GM23338 (cell line): ENCODE measurements at regions not wholly inside any gene's neighbourhood (a gene's known extent, or its start where the extent isn't known, plus 50 kb on each side); places are given as distances from the start of the nearest gene placed in this dataset.

Source experiments
- ATAC-seq: fragments of 200-7000 bp; cut with Tn5 transposase; 3 replicates; pipeline ENCODE4 v1.9.1; 2020
- DNase-seq: peaks from one replicate; pipeline ENCODE4 v3.0.0-alpha.2; 2015; ENCODE audit warnings: low spot score
- H2AFZ ChIP-seq: fragments of 200-600 bp; sonication (generic); 2 replicates; pipeline ENCODE4 v1.8.0; 2016; ENCODE audit warnings: antibody characterized with exemption, mild to moderate bottlenecking, moderate library complexity
- H3F3A ChIP-seq: fragments of 200-600 bp; sonication (generic); replicated peaks from 2 replicates; pipeline ENCODE4 v1.8.0; 2017; ENCODE audit warnings: antibody characterized with exemption, mixed run types, low read depth
- H3K27ac ChIP-seq: fragments of 200-600 bp; sonication (generic); 2 replicates; pipeline ENCODE4 v1.6.1; 2016; ENCODE audit warnings: low read depth
- H3K27me3 ChIP-seq: fragments of 200-600 bp; sonication (generic); 2 replicates; pipeline ENCODE4 v1.8.0; 2016; ENCODE audit warnings: mild to moderate bottlenecking, mixed run types, moderate library complexity; ENCODE audit not compliant: insufficient read depth
- H3K36me3 ChIP-seq: fragments of 200-600 bp; sonication (generic); 2 replicates; pipeline ENCODE4 v1.8.0; 2016; ENCODE audit warnings: mild to moderate bottlenecking; ENCODE audit not compliant: insufficient read depth
- H3K4me1 ChIP-seq: fragments of 200-600 bp; sonication (generic); 2 replicates; pipeline ENCODE4 v1.8.0; 2016; ENCODE audit warnings: mild to moderate bottlenecking, moderate library complexity; ENCODE audit not compliant: insufficient read depth
- H3K4me2 ChIP-seq: fragments of 200-600 bp; sonication (generic); 2 replicates; pipeline ENCODE4 v1.7.1; 2017; ENCODE audit warnings: mixed run types
- H3K4me3 ChIP-seq: fragments of 200-600 bp; sonication (generic); 2 replicates; pipeline ENCODE4 v1.6.1; 2016; ENCODE audit warnings: mixed run types
- H3K79me2 ChIP-seq: fragments of 200-600 bp; sonication (generic); replicated peaks from 2 replicates; pipeline ENCODE4 v1.8.0; 2017; ENCODE audit warnings: mild to moderate bottlenecking; ENCODE audit not compliant: insufficient read depth
- H3K9me2 ChIP-seq: fragments of 200-600 bp; sonication (generic); 2 replicates; pipeline ENCODE4 v1.8.0; 2017; ENCODE audit not compliant: insufficient read depth
- H4K20me1 ChIP-seq: fragments of 200-600 bp; sonication (generic); replicated peaks from 2 replicates; pipeline ENCODE4 v1.8.0; 2017; ENCODE audit warnings: mild to moderate bottlenecking; ENCODE audit not compliant: insufficient read depth
- H3K27ac Mint-ChIP-seq: 2 replicates; pipeline ENCODE4 v1.8.0; 2020; ENCODE audit warnings: inconsistent platforms, mild to moderate bottlenecking, moderate library complexity, mixed read lengths
- H3K27me3 Mint-ChIP-seq: 3 replicates; pipeline ENCODE4 v1.8.0; 2022; ENCODE audit warnings: low read depth, mild to moderate bottlenecking, moderate library complexity, mixed read lengths, inconsistent platforms; ENCODE audit not compliant: insufficient read depth, poor library complexity
- H3K36me3 Mint-ChIP-seq: 3 replicates; pipeline ENCODE4 v1.8.0; 2021; ENCODE audit warnings: low read depth, mild to moderate bottlenecking, inconsistent platforms, moderate library complexity, mixed read lengths
- H3K4me1 Mint-ChIP-seq: 3 replicates; pipeline ENCODE4 v1.8.0; 2020; ENCODE audit warnings: mild to moderate bottlenecking, inconsistent platforms, mixed read lengths
- H3K4me3 Mint-ChIP-seq: 3 replicates; pipeline ENCODE4 v1.8.0; 2021; ENCODE audit warnings: moderate library complexity, mild to moderate bottlenecking, inconsistent platforms, mixed read lengths
- H3K9me3 Mint-ChIP-seq: 3 replicates; pipeline ENCODE4 v1.8.0; 2020; ENCODE audit warnings: moderate library complexity, mild to moderate bottlenecking, inconsistent platforms, mixed read lengths
- CREB1 ChIP-seq: fragments of 250-450 bp; sonication (Bioruptor Pico); IDR thresholded peaks from 2 replicates; pipeline ENCODE4 v1.5.0; 2020; ENCODE audit warnings: low read depth, mild to moderate bottlenecking, moderate library complexity
- EZH2 ChIP-seq: fragments of 200-600 bp; sonication (generic); IDR thresholded peaks from one replicate; pipeline ENCODE4 v1.8.0; 2017; ENCODE audit warnings: antibody characterized with exemption, mild to moderate bottlenecking, low read depth; ENCODE audit not compliant: unreplicated experiment
- ZNF462 ChIP-seq: fragments of 250-450 bp; sonication (Bioruptor Pico); IDR thresholded peaks from 2 replicates; pipeline ENCODE4 v1.5.0; 2020; ENCODE audit warnings: mild to moderate bottlenecking, moderate library complexity
- TF ChIP-seq, protein P1 (sequence below), 2 experiments: fragments of 200-600 bp in 1 of 2; sonication (generic) in 1 of 2; conservative IDR thresholded peaks; 2 replicates each; pipeline versions ENCODE4 v1.5.1 to v1.6.1; 2016 to 2017; ENCODE audit warnings: antibody characterized with exemption in 2 of 2, low read depth in 2 of 2, mild to moderate bottlenecking in 2 of 2, moderate library complexity in 1 of 2

DNA sequence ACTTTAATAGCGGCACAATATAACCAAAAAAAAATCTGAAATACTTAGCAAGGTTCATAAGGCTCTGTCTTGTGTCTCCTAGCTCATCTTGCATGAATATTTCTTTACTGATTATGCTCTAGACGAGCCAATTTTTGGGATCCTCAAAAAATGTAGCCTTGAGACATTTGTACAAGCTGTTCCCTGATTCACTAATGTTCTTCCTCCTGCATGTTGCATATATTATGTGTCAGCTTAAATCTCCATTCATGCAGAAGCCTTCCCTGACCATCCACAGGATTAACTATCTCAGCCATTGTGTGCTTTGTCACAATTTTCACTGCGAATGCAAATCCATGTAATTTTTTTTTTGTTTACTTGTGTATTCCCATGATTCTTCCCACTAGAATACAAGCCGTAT lies 594.0 kb upstream of the VRK2 start (continued):
- TF ChIP-seq ZNF462 (CRISPR knock-in tag): no peak

DNA sequence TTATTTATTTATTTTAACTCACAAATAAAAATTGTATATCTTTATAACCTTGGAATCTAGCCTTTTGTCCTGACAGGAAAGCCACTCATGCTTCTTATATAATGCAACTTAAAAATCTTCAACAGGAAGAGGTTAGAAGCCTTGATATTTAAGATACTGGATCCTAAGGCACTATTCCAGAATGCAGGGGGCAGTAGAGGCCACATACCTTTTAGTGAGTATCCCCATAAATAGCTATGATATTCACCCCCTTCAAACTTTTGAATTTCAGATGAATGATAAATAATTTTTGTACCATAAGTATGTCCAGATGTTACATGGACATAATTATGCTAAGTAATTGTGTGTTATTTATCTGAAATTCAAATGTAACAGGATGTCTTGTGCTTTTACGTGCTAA lies 592.7 kb upstream of the VRK2 start:
- no peaks in the 10 kb centered on the region for H3K9me3 Mint-ChIP-seq
- no peak overlapping the region for H3K4me3 Mint-ChIP-seq
- H3K4me1 Mint-ChIP-seq: no peaks in the 10 kb centered on the region
- H3K36me3 Mint-ChIP-seq: no peaks in the 10 kb centered on the region
- H3K4me3 ChIP-seq: no peak overlapping the region
- no peak overlapping the region for H2AFZ ChIP-seq
- no peaks in the 10 kb centered on the region for H3K9me2 ChIP-seq
- H3K4me1 ChIP-seq: no peaks in the 10 kb centered on the region
- peak; percentile 58 for ATAC-seq
- H3K27ac Mint-ChIP-seq: no peak overlapping the region
- no peak overlapping the region for H3K27ac ChIP-seq
- H3K27me3 Mint-ChIP-seq: peaks cover 2% of the 10 kb centered on the region
- H3F3A ChIP-seq: no peaks in the 10 kb centered on the region
- no peaks in the 10 kb centered on the region for H3K36me3 ChIP-seq
- no peak for TF ChIP-seq CREB1 (CRISPR knock-in tag)
- no peak for TF ChIP-seq EZH2
- TF ChIP-seq, protein P1, sequence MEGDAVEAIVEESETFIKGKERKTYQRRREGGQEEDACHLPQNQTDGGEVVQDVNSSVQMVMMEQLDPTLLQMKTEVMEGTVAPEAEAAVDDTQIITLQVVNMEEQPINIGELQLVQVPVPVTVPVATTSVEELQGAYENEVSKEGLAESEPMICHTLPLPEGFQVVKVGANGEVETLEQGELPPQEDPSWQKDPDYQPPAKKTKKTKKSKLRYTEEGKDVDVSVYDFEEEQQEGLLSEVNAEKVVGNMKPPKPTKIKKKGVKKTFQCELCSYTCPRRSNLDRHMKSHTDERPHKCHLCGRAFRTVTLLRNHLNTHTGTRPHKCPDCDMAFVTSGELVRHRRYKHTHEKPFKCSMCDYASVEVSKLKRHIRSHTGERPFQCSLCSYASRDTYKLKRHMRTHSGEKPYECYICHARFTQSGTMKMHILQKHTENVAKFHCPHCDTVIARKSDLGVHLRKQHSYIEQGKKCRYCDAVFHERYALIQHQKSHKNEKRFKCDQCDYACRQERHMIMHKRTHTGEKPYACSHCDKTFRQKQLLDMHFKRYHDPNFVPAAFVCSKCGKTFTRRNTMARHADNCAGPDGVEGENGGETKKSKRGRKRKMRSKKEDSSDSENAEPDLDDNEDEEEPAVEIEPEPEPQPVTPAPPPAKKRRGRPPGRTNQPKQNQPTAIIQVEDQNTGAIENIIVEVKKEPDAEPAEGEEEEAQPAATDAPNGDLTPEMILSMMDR (conservative IDR thresholded peaks at IDR 0.05; ENCODE audit: low read depth in 2 of 2): peak; percentile 47 to 63
- no peak overlapping the region for H3K4me2 ChIP-seq
- no peaks in the 10 kb centered on the region for H3K27me3 ChIP-seq
- peak; percentile 47 for DNase-seq
- H3K79me2 ChIP-seq: no peaks in the 10 kb centered on the region
- H4K20me1 ChIP-seq: no peaks in the 10 kb centered on the region
